ENCODE measurements at regions not wholly inside any gene's neighbourhood (a gene's known extent, or its start where the extent isn't known, plus 50 kb on each side); places are given as distances from the start of the nearest gene placed in this dataset.

DNA sequence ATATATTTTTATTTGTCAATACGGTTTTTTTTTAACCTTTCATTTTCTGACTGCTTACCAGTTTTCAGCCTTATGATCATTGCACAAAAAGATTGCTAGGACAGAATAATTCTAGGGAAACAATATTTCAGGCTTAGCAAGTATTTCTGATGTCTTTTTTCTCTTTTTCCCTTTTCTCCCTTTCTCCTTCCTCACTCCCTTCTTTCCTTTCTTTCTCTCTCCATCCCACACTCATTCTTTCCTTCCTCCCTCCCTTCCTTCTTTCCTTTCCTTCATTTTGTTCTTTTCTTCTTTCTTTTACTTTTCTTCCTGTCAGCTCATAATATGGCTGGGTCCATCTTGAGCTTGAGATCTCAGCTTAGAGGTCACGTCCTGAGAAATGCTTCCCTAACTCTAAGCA lies 601.4 kb upstream of the NOVA1 start:
- no peaks in the 10 kb centered on the region for H3K79me2 ChIP-seq (ENCODE audit: control insufficient read depth, insufficient read depth, low read length)
- no peaks in the 10 kb centered on the region for H3K36me3 ChIP-seq (replicated peaks in 1 of 2; ENCODE audit: control extremely low read depth in 1 of 2, control insufficient read depth in 1 of 2, extremely low read depth in 1 of 2, insufficient read depth in 2 of 2, low read length in 1 of 2)
- H3K4me2 ChIP-seq (replicated peaks; ENCODE audit: low read depth, low read length, poor library complexity, severe bottlenecking): no peak overlapping the region
- H3K4me3 ChIP-seq (ENCODE audit: control extremely low read depth in 1 of 5, extremely low read depth in 1 of 5, insufficient read depth in 1 of 5, low read depth in 2 of 5, low read length in 4 of 5): no peak overlapping the region
- no peak overlapping the region for H3K9ac ChIP-seq (ENCODE audit: low read length)
- Mint-ChIP-seq H3K27me3 (no peaks in the 10 kb centered on the region), H3K4me1 (no peaks in the 10 kb centered on the region), H3K4me3 (no peak overlapping the region), H3K9me3 (ENCODE audit: insufficient read depth) (no peaks in the 10 kb centered on the region), H3K27ac (no peak overlapping the region)
- H3K27me3 ChIP-seq (replicated peaks in 1 of 4; ENCODE audit: control extremely low read depth in 1 of 4, control insufficient read depth in 3 of 4, insufficient read depth in 4 of 4, low read length in 3 of 4): no peaks in the 10 kb centered on the region
- no peak for DNase-seq
- ChIA-PET CTCF (no interaction called here), POLR2A (no interaction called here)
- no CpG with 5 or more reads among the region's 2 CpGs for WGBS (ENCODE audit: insufficient coverage)
- intact Hi-C loops (cut with micrococcal nuclease): no loop called here
- no peaks in the 10 kb centered on the region for H4K20me1 ChIP-seq (ENCODE audit: control insufficient read depth, insufficient read depth, low read length, poor library complexity, severe bottlenecking)
- ATAC-seq (ENCODE audit: low read depth): no peak
- TF ChIP-seq EZH2 (IDR thresholded peaks at IDR 0.05; ENCODE audit: borderline replicate concordance, insufficient read depth, low read depth, low read length, poor library complexity, severe bottlenecking): no peak
- TF ChIP-seq, protein P1, sequence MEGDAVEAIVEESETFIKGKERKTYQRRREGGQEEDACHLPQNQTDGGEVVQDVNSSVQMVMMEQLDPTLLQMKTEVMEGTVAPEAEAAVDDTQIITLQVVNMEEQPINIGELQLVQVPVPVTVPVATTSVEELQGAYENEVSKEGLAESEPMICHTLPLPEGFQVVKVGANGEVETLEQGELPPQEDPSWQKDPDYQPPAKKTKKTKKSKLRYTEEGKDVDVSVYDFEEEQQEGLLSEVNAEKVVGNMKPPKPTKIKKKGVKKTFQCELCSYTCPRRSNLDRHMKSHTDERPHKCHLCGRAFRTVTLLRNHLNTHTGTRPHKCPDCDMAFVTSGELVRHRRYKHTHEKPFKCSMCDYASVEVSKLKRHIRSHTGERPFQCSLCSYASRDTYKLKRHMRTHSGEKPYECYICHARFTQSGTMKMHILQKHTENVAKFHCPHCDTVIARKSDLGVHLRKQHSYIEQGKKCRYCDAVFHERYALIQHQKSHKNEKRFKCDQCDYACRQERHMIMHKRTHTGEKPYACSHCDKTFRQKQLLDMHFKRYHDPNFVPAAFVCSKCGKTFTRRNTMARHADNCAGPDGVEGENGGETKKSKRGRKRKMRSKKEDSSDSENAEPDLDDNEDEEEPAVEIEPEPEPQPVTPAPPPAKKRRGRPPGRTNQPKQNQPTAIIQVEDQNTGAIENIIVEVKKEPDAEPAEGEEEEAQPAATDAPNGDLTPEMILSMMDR (IDR thresholded peaks at IDR 0.05): no peak
- H2AFZ ChIP-seq (ENCODE audit: insufficient read depth, low read depth, low read length, poor library complexity, severe bottlenecking): no peak overlapping the region
- no peak overlapping the region for H3K27ac ChIP-seq (ENCODE audit: low read length in 2 of 2)
- H3K4me1 ChIP-seq (ENCODE audit: control insufficient read depth in 2 of 2, insufficient read depth in 2 of 2, low read length in 2 of 2): no peaks in the 10 kb centered on the region
- no peaks in the 10 kb centered on the region for H3K9me3 ChIP-seq (ENCODE audit: control extremely low read depth in 1 of 3, control insufficient read depth in 2 of 3, insufficient read depth in 1 of 3, low read length in 2 of 3)

DNA sequence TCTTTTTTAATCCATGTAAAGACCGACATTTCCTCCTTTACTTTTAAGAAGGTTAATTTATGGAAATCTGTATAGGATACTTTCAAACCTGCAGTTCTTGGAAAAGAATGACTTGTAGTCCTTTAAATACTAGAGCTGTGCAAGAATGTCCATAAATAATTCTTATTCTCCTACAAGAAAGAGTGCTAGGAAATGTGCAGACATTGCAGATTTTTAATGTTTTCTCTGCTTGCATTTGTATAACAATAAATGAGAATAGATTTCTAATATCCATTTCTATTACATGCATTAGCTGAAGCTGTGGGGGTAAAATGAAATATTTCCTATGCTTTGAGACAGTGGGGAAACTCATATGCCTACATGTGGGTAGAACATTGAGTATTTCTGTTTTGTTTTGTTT lies 607.2 kb upstream of the NOVA1 start:
- WGBS (ENCODE audit: insufficient coverage): no CpG with 5 or more reads among the region's 1 CpG
- H4K20me1 ChIP-seq (ENCODE audit: control insufficient read depth, insufficient read depth, low read length, poor library complexity, severe bottlenecking): no peaks in the 10 kb centered on the region
- DNase-seq: no peak
- no peak overlapping the region for H3K4me2 ChIP-seq (replicated peaks; ENCODE audit: low read depth, low read length, poor library complexity, severe bottlenecking)
- no peak for ATAC-seq (ENCODE audit: low read depth)
- Mint-ChIP-seq H3K4me3 (no peak overlapping the region), H3K27me3 (no peaks in the 10 kb centered on the region), H3K27ac (no peak overlapping the region), H3K4me1 (no peaks in the 10 kb centered on the region), H3K9me3 (ENCODE audit: insufficient read depth) (no peaks in the 10 kb centered on the region)
- H3K4me3 ChIP-seq (ENCODE audit: control extremely low read depth in 1 of 5, extremely low read depth in 1 of 5, insufficient read depth in 1 of 5, low read depth in 2 of 5, low read length in 4 of 5): no peak overlapping the region
- H2AFZ ChIP-seq (ENCODE audit: insufficient read depth, low read depth, low read length, poor library complexity, severe bottlenecking): no peak overlapping the region
- no peak for TF ChIP-seq EZH2 (IDR thresholded peaks at IDR 0.05; ENCODE audit: borderline replicate concordance, insufficient read depth, low read depth, low read length, poor library complexity, severe bottlenecking)
- TF ChIP-seq, protein P1 (IDR thresholded peaks at IDR 0.05): no peak
- H3K36me3 ChIP-seq (replicated peaks in 1 of 2; ENCODE audit: control extremely low read depth in 1 of 2, control insufficient read depth in 1 of 2, extremely low read depth in 1 of 2, insufficient read depth in 2 of 2, low read length in 1 of 2): no peaks in the 10 kb centered on the region
- intact Hi-C loops (cut with micrococcal nuclease): no loop called here
- POLR2A ChIA-PET: no interaction called here
- no peaks in the 10 kb centered on the region for H3K27me3 ChIP-seq (replicated peaks in 1 of 4; ENCODE audit: control extremely low read depth in 1 of 4, control insufficient read depth in 3 of 4, insufficient read depth in 4 of 4, low read length in 3 of 4)
- CTCF ChIA-PET: no interaction called here
- H3K9ac ChIP-seq (ENCODE audit: low read length): no peak overlapping the region
- H3K4me1 ChIP-seq (ENCODE audit: control insufficient read depth in 2 of 2, insufficient read depth in 2 of 2, low read length in 2 of 2): no peaks in the 10 kb centered on the region
- H3K79me2 ChIP-seq (ENCODE audit: control insufficient read depth, insufficient read depth, low read length): no peaks in the 10 kb centered on the region
- H3K9me3 ChIP-seq (ENCODE audit: control extremely low read depth in 1 of 3, control insufficient read depth in 2 of 3, insufficient read depth in 1 of 3, low read length in 2 of 3): no peaks in the 10 kb centered on the region
- no peak overlapping the region for H3K27ac ChIP-seq (ENCODE audit: low read length in 2 of 2)
